EL (cell line): ENCODE measurements at regions not wholly inside any gene's neighbourhood (a gene's known extent, or its start where the extent isn't known, plus 50 kb on each side); places are given as distances from the start of the nearest gene placed in this dataset.
A peak's percentile ranks its signal among the peaks of the same experiment; 100 is the strongest.

Experiments
- DNase-seq: peaks from one replicate; pipeline ENCODE4 v3.0.0-alpha.2; 2016

DNA sequence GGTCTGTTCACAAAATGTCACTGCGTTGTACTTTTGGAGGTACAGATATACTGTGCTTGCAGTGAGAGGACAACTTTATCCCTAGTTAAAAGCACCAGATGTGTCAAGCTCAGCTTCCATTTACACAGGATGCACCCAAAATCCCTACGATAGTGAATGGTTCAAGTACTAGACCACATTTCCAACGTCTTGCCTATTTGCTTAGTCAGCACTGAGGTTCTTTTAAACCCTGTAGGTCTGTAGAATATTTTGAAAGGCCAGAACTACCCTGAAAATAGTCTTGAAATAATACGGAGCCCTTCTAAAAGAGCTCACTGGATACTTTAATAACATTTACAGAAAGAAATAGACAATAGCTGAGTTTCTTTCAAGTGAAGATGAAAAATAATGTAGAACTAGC lies 466.1 kb downstream of the FUT8 start:
- DNase-seq = no peak

DNA sequence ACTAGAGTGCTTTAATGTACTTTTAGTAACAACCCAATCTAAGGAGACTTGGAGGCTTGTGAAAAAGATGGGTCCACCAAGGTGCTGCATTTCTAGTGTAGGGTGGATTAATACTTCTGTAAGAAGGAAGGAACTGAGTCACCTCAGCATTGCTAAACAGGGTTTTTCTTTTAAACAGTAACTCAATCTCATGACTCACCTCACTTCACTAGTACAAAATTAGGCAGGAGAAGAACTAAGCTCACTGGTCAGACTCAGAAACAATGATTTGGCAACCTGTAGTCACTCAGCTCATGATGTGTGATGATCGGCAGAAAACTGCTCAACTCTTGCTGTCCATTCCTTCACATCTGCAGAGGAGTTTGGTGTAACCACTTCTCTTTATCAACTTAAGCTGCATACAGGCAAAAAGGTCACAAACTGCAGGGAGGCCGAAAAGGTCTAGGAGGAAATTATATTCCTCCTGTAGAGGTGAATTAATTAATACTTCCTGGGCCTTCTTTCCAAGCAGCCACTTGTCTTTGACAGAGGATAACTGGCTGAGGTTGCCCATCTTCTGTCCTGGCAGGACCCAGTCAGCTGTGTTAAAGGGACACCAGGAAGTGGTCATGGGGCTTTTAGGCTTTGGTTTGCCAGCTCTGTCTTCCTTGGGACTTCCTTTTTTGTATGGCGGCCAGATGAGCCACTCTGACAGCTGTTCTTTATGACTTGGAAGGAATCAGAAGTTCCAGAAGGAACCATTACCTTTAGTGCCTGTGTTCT lies 466.9 kb downstream of the FUT8 start:
- DNase-seq = peak; percentile 16

DNA sequence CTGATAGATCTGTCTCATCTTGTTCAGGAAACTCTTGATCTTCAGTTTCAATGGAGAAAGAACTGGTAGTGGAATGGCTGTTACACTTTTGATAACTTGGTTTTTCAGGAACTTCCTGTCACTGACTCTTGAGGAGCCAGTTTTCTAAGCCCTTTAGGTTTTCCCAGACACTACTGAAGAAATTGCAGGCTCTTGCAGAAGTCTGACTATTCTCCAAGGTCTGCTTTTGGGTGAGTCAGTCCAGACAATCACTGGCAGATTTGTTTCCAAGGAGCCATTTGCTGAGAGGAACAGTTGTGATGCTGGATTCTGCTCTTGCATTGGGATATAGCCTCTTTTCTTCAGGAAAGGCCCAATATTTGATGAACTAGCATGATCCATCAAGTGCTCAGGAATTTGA lies 468.0 kb downstream of the FUT8 start:
- no peak for DNase-seq

DNA sequence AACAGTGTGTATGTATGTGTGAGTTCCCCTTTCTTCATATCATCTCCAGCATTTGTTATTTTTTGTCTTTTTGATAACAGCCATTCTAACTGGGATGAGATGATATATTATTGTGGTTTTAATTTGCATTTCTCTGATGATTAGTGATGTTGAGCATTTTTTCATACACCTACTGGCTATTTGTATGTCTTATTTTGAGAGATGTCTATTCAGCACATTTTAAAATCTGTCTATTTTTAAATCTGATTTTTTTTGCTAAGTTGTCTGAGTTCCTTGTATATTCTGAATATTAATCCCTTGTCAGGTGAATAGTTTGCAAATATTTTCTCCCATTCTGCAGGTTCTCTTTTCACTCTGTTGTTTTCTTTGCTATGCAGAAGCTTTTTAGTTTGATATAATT lies 469.1 kb downstream of the FUT8 start:
- DNase-seq = no peak

DNA sequence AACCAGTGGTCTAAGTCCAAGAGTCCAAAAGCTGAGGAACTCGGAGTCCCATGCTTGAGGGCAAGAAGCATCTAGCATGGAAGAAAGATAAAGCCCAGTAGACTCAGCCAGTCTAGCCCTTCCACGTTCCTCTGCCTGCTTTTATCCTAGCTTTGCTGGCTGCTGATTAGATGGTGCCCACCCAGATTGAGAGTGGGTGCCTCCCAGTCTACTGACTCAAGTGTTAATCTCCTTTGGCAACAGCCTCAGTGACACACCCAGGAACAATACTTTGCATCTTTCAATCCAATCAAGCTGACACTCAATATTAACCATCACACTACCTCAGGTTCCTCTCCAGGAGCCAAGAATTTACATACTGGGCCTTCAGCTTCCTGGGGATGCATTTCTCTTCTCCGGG lies 476.1 kb downstream of the FUT8 start:
- no peak for DNase-seq

DNA sequence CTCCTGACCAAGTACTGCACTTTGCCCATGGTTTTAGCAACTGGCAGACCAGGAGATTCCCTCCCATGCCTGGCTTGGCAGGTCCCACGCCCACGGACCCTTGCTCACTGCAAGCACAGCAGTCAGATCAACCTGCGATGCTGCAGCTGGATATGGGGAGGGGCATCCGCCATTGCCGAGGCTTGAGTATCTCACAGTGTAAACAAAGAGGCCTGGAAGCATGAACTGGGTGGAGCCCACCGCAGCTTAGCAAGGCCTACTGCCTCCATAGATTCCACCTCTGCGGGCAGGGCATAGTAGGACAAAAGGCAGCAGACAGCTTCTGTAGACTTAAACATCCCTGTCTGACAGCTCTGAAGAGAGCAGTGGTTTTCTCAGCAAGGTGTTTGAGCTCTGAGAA lies 479.8 kb downstream of the FUT8 start:
- no peak for DNase-seq

DNA sequence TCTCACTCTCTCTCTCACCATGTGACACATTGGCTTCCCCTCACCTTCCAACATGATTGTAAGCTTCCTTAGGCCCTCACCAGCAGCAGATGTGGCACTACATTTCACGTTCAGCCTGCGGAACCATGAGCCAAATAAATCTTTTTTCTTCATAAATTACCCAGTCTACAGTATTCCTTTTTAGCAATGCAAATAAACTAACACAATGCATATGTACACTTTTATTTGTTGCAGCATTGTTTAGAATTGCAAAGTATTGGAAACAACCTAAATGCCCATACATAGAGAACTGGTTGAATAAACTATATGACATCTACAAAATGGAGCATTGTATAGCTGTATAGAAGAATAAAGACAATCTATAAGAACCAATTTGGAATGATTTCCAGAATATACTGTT lies 487.6 kb downstream of the FUT8 start:
- DNase-seq = no peak

DNA sequence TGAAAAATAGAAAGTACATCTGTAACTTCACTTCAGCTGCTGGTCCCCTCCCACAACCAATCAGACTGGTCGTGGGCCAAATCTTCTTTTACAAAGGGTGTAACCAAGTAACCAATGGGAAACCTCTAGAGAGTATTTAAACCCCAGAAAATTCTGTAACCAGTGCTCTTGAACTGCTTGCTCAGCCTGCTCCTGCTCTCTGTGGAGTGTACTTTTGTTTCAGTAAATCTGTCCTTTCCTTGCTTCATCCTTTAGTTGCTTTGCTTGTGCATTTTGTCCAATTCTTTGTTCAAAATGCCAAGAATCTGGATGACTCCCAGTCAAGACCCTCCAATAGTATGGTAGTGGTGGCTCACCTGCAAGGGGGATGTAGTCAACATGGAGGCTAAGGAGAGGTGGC lies 489.1 kb downstream of the FUT8 start:
- DNase-seq = no peak

DNA sequence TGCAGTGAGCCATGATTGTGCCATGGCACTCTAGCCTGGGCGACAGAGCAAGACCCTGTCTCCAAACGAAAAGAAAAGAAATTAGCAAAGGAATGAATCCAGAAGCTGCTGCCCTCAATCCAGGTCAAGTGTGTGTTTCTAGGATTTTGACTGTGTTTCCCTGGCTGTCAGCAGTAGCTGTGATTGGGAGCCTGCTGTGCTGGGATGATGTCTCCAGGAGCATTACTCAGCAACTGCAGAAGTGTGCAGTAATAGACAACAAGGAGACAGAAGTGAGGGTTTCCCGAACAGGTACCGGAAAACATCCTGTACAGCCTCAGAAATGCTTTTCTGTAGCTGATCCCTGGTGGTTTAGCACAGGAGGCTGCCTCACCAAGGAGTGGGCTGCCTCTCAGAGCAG lies 492.5 kb downstream of the FUT8 start:
- DNase-seq = no peak

DNA sequence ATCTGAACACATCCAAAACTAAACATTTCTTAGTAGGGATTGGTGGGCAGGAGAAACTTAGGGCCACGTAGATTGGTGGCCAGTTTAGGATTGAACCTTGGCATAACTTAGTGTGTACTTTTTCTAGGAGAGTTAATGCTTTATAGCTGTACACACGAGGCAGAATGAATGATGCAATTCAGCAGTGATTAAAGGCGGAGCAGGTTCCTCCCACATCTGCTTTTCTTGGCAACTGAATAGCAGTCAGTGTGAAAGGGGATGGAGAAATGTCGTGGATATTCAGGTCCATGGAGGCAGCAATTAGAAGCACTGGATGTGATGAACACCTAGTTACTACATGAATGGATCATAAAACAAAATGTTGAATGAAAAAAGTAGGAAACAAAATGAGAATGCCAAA lies 493.8 kb downstream of the FUT8 start:
- no peak for DNase-seq

DNA sequence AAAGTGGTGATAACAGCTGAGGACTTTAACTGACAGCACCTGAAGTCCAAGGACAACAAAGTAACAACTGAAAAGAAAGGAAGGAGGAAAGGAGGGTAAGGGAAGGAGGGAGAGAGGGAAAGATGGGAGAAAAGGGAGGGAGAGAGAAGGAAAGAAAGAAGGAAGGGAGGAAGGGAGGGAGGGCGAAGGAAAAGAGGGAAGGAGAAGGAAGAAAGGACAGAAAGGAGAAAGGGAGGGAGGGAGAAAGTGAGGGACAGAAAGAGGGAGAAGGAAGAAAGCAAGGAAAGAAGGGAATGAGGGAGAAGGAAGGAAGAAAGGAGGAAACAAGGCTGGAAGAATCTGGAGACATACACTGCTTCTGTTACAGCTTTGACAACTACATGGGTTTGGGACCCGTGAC lies 494.4 kb downstream of the FUT8 start:
- no peak for DNase-seq

DNA sequence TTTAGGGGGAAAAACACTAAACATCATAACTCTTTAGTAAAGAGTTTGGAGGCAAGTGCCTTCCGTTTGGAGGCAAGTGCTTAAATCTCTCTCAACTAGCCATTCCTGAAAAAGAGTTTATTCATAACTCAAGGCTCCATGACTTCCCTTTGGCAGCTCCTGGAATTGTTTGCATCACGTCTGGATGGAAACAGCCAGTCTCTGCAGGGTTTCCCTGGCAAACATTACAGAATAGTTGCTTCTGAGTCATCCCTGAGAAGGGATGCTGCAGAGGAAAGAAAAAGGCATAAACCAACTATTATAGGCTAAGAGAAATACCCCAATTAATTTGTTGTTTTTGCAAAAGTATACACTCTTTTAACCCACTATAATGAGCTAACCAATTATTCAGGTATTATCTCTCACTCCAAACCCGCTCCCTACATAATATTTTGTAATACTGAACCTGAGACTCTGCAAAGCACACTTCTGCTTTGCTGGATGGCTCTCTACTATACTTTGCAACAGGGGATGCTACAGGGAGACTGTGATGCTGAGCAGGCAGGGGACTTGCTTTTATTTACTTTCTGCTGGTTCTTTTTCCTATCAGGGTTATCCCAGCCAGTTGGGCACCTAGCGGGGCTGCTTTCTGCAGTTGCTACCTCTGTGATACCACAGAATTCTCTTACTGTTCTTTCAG lies 497.7 kb downstream of the FUT8 start:
- DNase-seq = peak; percentile 12

DNA sequence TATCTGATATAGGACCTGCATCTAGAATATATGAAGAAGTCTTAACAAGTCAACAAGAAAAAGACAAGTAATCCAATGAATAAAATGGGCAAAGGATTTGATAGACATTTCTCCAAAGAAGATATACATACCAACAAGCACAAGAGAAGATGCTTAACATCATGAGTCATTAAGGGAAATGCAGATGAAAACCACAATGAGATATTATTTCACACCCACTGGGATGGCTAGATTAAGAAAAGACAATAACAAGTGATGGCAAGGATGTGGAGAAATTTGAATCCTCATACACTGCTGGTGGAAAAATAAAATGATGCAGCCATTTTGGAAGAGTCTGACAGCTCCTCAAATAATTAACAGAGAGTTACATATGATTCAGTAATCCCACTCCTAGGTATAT lies 502.6 kb downstream of the FUT8 start:
- DNase-seq = peak; percentile 1

DNA sequence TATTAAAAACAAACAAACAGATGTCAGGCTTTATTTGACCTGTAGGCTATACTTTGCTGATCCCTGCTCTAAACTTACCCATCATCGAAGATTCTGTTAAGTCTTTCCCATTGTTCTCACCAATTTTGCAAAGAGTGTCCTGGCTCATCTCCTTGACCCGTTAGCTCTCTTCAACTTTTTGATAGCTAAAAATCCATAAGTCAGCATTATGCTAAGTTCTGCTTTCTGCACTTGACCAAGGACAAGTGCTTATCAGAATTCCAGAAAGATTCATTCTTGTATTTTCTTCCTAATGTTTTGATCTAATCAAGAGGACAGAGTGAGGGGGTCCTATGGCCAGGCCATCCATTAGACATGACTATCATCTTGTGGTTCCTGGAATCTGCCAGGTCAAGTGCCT lies 503.5 kb downstream of the FUT8 start:
- DNase-seq = no peak

DNA sequence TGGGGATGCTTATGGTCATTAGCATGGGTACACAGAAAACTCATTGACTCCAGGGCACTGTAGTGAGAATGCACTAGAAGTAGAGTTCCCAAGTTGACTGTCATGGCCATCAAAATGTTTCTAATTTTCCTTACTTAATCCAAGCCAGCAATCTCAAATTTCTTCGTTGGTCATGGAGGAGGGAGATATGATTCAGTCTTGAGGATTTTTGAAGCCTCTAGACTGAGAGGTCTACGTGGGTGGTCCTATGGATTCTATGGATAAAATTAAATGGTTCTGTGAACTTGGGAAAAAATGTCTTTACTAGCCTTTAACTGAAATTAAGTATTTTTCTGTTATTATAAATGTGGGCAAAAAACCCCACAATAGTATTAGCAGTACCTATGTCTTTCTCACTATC lies 508.5 kb downstream of the FUT8 start:
- DNase-seq = no peak

DNA sequence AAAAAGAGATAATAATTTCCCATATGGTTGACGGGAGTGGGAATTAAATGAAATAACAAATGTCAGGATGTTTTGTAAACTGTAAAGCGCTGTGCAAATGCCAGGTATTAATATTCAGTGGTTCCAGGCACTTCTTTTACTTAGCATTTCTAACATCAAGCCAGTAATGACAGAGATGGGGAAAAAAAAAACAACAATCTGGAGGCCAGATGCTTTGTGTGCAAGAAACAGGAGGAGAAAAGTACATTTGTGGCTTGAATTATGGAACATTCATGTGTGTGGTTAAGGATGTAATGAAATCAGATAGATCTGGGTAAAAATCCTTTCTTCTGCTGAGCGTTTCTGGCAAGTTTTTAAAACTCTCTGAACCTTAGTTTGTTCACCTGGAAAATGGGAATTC lies 509.6 kb downstream of the FUT8 start:
- DNase-seq = no peak

DNA sequence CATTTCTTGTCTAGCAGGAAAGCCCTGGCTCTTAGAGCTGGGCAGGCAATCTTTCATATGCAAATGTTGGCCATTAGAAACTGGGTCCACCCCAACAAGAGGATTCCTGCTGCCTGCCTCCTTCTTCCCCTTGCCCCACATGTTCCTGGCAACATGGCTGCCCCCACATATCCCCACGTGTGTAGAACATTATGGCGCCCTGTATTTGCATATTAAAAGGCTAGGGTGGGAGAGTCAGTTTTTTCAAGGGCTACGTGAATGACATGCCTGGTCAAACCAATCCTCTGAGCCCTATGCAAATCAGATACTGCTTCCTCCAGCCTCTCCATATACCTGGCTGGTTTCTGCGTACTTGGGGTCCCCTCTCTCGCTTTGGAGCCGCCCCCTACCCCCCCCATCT lies 514.0 kb downstream of the FUT8 start:
- no peak for DNase-seq

DNA sequence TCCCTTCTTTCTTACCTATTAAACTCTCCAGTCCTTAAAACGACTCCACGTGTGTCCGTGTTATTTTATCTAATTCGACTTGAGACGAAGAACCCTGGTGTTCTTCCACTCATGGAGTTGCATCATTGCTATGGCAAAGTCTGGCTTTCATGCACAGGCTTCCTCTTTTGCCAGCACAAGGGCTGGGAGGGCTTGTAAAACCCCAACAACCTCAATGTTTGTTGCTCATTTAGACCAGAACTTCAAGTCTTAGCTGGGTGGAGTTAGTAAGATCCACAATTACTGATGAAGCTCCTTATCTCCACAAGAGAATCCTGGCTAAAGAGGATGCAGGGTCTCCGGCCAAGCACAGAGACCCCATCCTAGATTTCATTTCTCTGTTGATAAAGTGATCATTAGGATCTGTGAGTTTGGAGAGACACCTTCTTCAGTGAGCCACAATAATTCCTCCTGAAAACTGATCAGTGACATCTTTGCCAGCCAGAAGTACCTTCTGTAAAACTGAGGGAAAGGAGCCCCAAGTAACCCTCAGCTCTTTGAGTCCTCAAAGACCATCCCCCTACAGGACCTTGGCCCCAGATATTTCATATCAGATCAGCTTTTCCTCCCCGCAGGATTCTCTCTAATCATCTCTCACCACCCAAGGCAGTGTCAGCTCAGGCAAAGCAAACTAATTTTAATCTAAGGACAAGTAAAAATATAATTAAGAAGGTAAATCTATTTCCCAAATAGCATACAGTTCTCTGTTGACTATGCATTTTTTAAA lies 514.6 kb downstream of the FUT8 start:
- no peak for DNase-seq

DNA sequence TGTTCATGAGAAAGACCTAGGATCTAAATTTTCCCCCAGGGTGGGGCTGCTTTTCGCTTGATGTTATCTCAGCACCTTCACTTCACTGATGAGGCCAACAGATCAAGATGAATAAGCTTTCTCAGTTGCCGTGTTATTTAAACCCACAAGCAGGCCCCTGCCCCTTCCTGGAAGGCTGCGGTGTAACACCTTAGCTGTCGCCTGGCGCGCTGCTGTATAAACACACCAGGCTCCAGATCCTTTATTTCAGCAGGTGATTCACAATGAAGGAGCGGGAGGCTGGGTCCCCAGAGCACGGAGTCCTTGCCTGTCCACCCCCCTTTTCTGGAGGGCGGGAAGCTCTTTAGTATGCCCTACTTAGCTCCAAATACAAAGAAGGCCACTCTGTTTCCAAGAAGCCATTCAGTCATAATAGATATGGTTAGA lies 515.4 kb downstream of the FUT8 start:
- no peak for DNase-seq

DNA sequence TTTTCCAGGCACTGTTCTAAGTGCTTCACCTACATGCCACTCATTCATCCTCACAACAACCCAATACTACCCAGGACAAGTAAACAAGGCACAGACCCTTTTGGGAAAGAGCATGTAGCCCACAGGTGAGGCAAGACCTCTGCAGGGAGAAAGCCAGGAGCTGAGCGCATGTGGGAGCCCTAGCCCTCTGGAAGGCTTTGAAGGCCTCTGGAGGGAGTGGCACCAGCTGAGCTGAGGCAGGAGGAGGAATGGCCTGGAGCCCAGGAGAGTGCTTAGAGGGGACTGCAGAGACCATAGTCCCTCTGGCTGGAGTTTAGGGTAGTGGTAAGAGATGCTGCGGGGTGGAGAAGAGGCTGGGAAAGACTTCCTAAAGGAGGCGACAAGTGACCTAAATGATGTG lies 516.5 kb downstream of the FUT8 start:
- DNase-seq = no peak

DNA sequence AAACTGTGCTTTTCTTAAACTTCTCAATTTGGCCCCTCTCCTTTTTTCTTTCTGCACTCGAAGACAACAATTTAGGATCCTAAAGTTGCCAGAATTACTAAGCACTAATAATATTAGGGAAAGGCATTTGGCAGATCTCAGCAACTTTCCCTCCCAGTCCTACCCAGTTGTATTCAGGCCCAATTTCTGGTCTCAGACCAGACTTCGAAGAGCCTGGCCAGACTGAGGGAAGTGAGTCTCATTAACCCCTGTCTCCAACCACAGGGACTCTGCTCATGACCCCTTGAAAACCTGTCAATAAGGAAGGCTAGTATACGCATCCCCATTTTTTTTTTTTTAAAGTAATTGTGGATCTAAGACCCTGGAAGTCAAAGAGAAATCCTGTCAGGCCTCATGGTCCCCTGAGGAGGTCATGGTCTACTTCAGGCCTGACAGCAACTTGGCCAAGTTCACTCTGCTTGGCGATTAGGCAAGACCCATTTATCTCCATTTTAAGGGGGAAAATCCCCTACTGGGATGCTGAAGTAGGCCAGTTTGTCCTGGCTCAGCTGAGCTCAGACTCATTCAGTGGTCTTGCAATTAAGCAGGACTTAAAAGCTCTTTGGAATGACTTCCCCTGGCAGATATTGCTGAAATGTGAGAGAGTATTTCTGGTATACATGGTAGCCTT lies 521.0 kb downstream of the FUT8 start:
- no peak for DNase-seq

DNA sequence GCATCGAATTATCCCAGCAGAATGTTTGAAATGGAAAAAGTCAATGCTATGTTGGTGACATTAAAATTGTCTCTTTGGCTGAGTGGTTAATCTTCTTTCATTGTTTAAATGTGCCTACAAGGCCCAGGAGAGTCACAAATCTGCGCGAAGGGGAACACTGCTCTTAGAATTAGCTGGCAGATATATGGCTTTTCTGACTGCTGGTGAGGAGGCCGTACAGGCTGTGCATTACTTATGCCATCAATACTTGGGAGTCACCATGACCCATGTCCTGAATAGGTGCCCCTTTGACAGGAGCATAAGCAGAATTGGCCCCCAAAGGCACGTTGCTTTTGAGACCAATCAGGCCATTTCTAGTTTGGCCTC lies 521.5 kb downstream of the FUT8 start:
- no peak for DNase-seq

DNA sequence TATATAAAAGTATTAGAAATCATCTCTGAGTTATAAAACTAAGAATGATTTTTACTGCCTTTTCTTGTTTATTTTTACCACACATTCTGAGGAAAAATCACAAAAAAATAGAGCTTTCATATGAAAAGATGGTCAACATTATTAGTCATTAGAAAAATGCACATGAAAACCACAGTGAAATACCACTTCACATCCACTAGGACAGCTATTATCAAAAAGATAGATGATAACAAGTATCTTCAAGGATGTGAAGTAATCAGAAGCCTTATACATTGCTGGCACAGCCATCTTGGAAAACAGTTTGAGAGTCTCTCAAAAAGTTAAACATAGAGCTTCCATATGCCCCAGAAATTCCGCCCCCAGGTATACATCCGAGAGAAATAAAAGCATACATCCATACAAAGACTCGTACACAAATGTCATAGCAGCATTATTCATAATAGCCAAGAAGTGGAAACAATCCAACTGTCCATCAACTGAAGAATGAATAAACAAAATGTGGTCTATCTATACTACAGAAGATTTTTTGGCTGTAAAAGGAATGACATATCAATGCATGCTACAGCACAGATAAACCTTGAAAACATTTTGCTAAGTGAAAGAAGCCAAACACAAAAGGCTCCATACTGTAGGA lies 523.9 kb downstream of the FUT8 start:
- DNase-seq = no peak
